ENCODE measurements at regions not wholly inside any gene's neighbourhood (a gene's known extent, or its start where the extent isn't known, plus 50 kb on each side); places are given as distances from the start of the nearest gene placed in this dataset.

DNA sequence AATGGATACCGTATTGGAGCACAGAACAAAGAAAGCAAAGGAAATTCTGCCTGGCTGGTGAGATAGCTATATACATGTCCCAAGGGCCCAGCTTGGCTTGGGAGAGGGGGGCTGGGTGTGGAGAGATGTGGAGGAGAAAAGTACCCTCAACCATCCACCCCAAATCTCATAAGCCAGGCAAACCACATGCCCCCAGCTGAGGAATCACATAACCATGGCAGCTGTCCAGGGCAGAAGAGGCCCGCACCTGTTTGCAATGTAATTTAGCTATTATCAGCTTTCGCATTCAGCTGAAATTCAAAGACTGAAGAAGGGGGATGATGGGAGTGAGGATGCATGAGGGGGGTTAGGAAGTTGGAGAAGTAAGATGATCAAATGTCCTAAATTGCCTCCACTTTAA is 196.1 kb downstream of the TBX5 start:
- Mint-ChIP-seq H3K27ac (no peak overlapping the region), H3K9me3 (peaks cover 5% of the 10 kb centered on the region), H3K27me3 (no peaks in the 10 kb centered on the region), H3K36me3 (no peaks in the 10 kb centered on the region), H3K4me3 (no peak overlapping the region), H3K4me1 (ENCODE audit: low read depth) (no peaks in the 10 kb centered on the region)
- DNase-seq, result no peak
- intact Hi-C loops (cut with micrococcal nuclease), result no loop called here
- POLR2A ChIA-PET, result no interaction called here
- CTCF ChIA-PET, result no interaction called here

DNA sequence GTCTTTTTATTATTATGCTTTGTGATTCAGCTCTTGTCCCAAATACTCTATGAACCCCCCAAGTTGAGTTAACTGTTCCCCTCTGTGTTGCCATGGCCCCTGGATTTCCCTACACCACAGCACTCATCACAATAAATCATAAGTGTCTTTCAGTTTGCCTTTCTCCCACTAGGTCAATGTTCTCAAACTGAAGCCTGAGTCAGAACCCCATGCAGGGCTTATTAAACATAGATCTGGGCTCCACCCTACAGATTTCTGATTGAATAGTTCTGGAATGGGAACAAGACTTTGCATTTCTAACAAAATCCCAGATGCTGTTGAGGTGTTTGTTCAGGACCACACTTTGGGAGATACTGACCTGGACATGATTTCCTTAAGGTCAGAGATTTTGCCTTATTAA is 199.4 kb downstream of the TBX5 start:
- H3K4me1 Mint-ChIP-seq (ENCODE audit: low read depth), result no peaks in the 10 kb centered on the region
- peaks cover 2% of the 10 kb centered on the region for H3K27me3 Mint-ChIP-seq
- no peaks in the 10 kb centered on the region for H3K9me3 Mint-ChIP-seq
- DNase-seq, result no peak
- H3K4me3 Mint-ChIP-seq, result no peak overlapping the region
- no peak overlapping the region for H3K27ac Mint-ChIP-seq
- CTCF ChIA-PET, result no interaction called here
- no peaks in the 10 kb centered on the region for H3K36me3 Mint-ChIP-seq
- intact Hi-C loops (cut with micrococcal nuclease), result no loop called here
- POLR2A ChIA-PET, result no interaction called here

DNA sequence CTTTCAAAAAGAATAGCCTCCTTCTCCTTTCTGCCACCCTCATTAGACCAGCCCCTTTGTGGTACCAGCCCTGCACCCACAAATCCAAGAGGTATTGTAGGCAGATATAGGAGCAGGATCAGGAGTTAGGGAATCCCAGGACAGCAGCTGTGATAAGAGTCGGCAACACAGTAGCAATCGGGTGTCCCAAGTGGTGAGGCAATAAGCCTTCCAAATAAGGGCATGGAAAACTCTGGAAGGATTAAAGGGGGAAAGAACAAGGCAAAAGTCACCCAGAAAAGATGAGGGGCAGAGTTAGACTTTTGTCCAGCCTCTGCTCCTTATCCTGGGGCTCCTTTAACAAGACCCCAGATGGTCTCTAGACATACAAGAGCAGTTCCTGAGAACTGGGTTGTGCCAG is 204.2 kb downstream of the TBX5 start:
- H3K4me3 Mint-ChIP-seq, result no peak overlapping the region
- POLR2A ChIA-PET, result no interaction called here
- intact Hi-C loops (cut with micrococcal nuclease), result no loop called here
- no peak overlapping the region for H3K27ac Mint-ChIP-seq
- no peak for DNase-seq
- CTCF ChIA-PET, result no interaction called here
- H3K27me3 Mint-ChIP-seq, result peaks cover 2% of the 10 kb centered on the region
- H3K4me1 Mint-ChIP-seq (ENCODE audit: low read depth), result no peaks in the 10 kb centered on the region
- no peaks in the 10 kb centered on the region for H3K9me3 Mint-ChIP-seq
- no peaks in the 10 kb centered on the region for H3K36me3 Mint-ChIP-seq

DNA sequence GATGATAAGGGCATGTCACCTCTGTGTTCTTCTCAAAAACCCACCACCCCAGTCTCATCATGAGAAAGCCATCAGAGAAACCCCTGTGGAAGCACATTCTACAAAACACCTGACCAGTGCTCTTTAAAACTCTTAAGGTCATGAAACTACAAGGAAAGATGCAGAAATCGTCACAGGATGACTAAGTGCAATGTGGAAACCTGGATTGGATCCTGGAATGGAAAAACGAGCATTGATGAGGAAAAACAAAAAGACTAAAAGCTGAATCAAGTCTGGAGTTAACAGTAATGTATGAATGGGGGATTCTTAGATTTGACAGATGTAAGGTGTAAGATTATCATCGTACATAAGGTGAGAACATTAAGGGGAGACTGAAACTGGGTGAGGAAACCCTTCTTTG is 211.0 kb downstream of the TBX5 start:
- H3K4me1 Mint-ChIP-seq (ENCODE audit: low read depth), result no peaks in the 10 kb centered on the region
- no peak for DNase-seq
- H3K36me3 Mint-ChIP-seq, result no peaks in the 10 kb centered on the region
- H3K4me3 Mint-ChIP-seq, result no peak overlapping the region
- ChIA-PET CTCF (no interaction called here), POLR2A (no interaction called here)
- peaks cover 7% of the 10 kb centered on the region for H3K9me3 Mint-ChIP-seq
- peaks cover 1% of the 10 kb centered on the region for H3K27me3 Mint-ChIP-seq
- no peak overlapping the region for H3K27ac Mint-ChIP-seq
- intact Hi-C loops (cut with micrococcal nuclease), result no loop called here

DNA sequence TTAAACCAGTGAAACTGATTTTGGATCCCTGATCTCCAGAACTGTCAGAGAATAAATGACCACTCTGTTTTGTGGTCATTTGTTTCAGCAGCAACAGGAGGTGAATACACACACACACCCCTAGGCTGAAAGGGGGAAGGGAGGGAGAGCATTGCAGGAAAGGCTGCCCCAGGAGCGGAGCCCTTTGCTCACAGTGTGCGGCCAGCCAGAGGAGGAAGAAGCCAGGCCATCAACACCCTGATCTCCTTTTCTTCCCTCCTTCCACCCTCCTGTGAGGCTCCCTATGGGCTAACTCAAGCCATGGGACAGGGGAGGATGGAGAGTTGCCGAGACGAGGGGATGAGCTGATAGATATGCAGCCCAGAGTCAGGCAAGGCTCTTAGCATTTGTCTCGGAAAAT is 211.9 kb downstream of the TBX5 start:
- no peaks in the 10 kb centered on the region for H3K4me1 Mint-ChIP-seq (ENCODE audit: low read depth)
- no peaks in the 10 kb centered on the region for H3K36me3 Mint-ChIP-seq
- peaks cover 11% of the 10 kb centered on the region for H3K9me3 Mint-ChIP-seq

DNA sequence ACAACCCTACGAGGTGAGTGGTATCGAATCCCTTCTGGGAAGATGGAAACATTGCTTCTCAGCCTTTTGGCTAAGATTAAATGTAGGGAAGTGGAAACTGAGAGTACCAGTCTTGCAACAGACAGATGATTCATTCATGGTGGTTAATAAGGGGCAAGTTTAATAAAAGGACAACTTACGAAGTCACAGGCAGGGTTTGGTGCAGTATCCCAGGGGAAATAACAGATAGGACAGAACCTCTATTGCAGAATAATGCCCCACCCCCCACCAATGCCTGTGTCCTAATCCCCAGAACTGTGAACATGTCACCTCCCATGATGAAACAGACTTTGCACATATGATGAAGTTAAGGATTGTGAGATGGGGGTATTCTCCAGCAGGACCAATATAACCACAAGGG is 212.5 kb downstream of the TBX5 start:
- Mint-ChIP-seq H3K9me3 (peaks cover 11% of the 10 kb centered on the region), H3K27ac (no peak overlapping the region), H3K4me1 (ENCODE audit: low read depth) (no peaks in the 10 kb centered on the region), H3K27me3 (peaks cover 1% of the 10 kb centered on the region), H3K36me3 (no peaks in the 10 kb centered on the region), H3K4me3 (no peak overlapping the region)
- intact Hi-C loops (cut with micrococcal nuclease), result no loop called here
- no peak for DNase-seq
- ChIA-PET POLR2A (no interaction called here), CTCF (no interaction called here)

More for the DNA sequence above, 211.9 kb downstream of the TBX5 start:
- no peak overlapping the region for H3K4me3 Mint-ChIP-seq
- CTCF ChIA-PET, result no interaction called here
- intact Hi-C loops (cut with micrococcal nuclease), result no loop called here
- POLR2A ChIA-PET, result no interaction called here
- H3K27me3 Mint-ChIP-seq, result peaks cover 1% of the 10 kb centered on the region
- H3K27ac Mint-ChIP-seq, result no peak overlapping the region
- no peak for DNase-seq

DNA sequence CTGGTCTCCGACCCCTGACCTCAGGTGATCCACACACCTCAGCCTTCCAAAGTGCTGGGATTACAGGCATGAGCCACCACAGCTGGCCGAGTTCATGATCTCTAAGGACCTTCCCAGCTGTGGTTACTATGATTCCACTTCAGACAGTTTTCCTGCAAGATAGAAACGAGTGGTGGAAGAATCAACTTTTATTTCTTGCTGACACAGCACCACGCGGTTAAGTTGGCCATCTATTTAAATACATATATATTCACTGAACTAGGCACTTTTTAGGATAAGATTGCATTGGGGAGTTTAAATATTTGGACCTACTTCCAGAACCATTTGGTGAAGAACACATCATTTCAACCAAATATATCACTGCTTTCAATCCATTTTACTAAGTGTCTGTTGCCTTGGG is 213.4 kb downstream of the TBX5 start:
- no peak overlapping the region for H3K4me3 Mint-ChIP-seq
- no peaks in the 10 kb centered on the region for H3K4me1 Mint-ChIP-seq (ENCODE audit: low read depth)
- peaks cover 11% of the 10 kb centered on the region for H3K9me3 Mint-ChIP-seq
- no peak overlapping the region for H3K27ac Mint-ChIP-seq
- intact Hi-C loops (cut with micrococcal nuclease), result no loop called here
- peaks cover 1% of the 10 kb centered on the region for H3K27me3 Mint-ChIP-seq
- no peaks in the 10 kb centered on the region for H3K36me3 Mint-ChIP-seq
- POLR2A ChIA-PET, result no interaction called here
- CTCF ChIA-PET, result no interaction called here
- no peak for DNase-seq

DNA sequence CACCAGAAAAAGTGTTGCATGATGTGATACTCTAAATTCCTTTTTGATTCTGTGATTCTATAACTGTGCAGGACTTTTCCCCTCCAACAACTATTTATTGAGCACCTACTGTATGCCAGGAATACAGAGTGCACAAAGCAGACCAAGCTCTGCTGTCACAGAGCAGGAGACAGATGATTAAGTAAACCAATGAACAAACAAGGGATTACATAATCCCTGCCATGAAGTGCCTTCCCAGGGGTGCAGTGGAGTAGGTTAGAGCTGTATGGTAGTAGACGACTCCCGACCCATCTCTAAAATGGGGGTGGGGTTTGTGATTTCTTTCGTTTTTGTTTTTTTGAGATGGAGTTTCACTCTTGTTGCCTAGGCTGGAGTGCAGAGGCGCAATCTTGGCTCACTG is 213.9 kb downstream of the TBX5 start:
- intact Hi-C loops (cut with micrococcal nuclease), result no loop called here
- DNase-seq, result no peak
- Mint-ChIP-seq H3K36me3 (no peaks in the 10 kb centered on the region), H3K27ac (no peak overlapping the region), H3K4me1 (ENCODE audit: low read depth) (no peaks in the 10 kb centered on the region), H3K4me3 (no peak overlapping the region), H3K27me3 (peaks cover 1% of the 10 kb centered on the region), H3K9me3 (peaks cover 11% of the 10 kb centered on the region)
- POLR2A ChIA-PET, result no interaction called here
- CTCF ChIA-PET, result no interaction called here

DNA sequence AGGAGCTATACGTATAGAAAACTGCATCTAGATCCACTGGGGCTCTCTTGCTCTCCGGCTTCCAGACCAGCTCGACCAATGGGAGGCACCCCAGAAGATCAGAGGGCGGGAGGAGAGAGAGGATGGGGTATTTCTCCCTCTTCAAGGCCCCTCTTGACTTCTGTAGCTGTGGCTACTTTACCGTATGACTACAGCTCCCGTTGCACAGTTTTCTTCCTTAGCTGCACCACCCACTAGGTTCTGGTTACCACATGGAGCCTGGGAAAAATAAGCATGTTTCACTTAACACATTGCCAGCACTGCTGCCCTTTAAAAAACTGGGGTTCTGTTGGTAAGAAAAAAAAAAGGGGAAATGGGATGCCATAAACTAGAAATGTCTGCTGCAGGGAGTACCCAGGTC is 214.4 kb downstream of the TBX5 start:
- H3K4me1 Mint-ChIP-seq (ENCODE audit: low read depth), result no peaks in the 10 kb centered on the region
- ChIA-PET CTCF (no interaction called here), POLR2A (no interaction called here)
- peaks cover 1% of the 10 kb centered on the region for H3K27me3 Mint-ChIP-seq
- intact Hi-C loops (cut with micrococcal nuclease), result no loop called here
- no peak overlapping the region for H3K27ac Mint-ChIP-seq
- no peak overlapping the region for H3K4me3 Mint-ChIP-seq
- DNase-seq, result no peak
- peaks cover 11% of the 10 kb centered on the region for H3K9me3 Mint-ChIP-seq
- no peaks in the 10 kb centered on the region for H3K36me3 Mint-ChIP-seq

DNA sequence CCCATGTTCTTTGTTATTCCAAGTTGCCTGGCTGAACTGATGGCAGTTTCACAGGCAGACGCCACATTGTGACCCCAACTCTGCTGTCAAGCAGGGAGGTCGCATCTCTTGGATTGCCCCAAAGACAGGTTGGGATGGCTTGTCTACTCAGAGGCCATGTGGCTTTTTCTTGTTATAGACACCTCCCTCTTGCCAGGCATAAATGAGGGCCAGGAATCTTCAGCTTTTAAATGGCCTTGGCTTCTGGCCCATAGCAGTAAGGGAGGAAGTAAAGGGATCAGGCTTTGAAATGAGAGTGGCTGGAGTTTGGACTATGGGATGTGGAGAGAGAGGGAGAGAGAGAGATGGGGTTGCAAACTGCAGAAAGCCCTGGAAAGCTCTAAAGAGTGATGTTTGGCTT is 215.0 kb downstream of the TBX5 start:
- Mint-ChIP-seq H3K36me3 (no peaks in the 10 kb centered on the region), H3K27me3 (peaks cover 5% of the 10 kb centered on the region), H3K9me3 (peaks cover 11% of the 10 kb centered on the region), H3K27ac (no peak overlapping the region), H3K4me3 (no peak overlapping the region), H3K4me1 (ENCODE audit: low read depth) (no peaks in the 10 kb centered on the region)
- CTCF ChIA-PET, result no interaction called here
- POLR2A ChIA-PET, result no interaction called here
- DNase-seq, result no peak
- intact Hi-C loops (cut with micrococcal nuclease), result no loop called here

DNA sequence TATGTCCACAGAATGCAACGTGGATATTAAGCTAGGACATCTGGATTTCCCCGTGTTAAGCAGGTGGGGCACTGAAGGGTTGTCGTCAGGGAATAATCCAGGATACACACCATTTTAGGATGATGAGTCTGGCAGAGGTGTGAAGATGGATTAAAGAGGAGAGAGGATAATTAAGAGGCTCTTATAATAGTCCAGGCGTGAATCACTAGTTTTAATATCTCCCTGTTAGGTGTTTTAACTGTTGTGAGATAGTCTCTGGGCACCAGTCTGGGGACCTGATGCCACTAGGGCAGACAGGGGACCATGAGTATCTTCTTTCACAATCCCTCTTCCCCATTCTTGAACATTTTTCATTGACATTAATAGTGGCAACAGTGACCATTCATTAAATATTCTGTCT is 216.7 kb downstream of the TBX5 start:
- no peaks in the 10 kb centered on the region for H3K36me3 Mint-ChIP-seq
- no peak overlapping the region for H3K4me3 Mint-ChIP-seq
- H3K27ac Mint-ChIP-seq, result no peak overlapping the region
- H3K27me3 Mint-ChIP-seq, result peaks cover 5% of the 10 kb centered on the region
- no peaks in the 10 kb centered on the region for H3K4me1 Mint-ChIP-seq (ENCODE audit: low read depth)
- H3K9me3 Mint-ChIP-seq, result peaks cover 11% of the 10 kb centered on the region
- CTCF ChIA-PET, result no interaction called here
- DNase-seq, result no peak
- intact Hi-C loops (cut with micrococcal nuclease), result no loop called here
- POLR2A ChIA-PET, result no interaction called here

DNA sequence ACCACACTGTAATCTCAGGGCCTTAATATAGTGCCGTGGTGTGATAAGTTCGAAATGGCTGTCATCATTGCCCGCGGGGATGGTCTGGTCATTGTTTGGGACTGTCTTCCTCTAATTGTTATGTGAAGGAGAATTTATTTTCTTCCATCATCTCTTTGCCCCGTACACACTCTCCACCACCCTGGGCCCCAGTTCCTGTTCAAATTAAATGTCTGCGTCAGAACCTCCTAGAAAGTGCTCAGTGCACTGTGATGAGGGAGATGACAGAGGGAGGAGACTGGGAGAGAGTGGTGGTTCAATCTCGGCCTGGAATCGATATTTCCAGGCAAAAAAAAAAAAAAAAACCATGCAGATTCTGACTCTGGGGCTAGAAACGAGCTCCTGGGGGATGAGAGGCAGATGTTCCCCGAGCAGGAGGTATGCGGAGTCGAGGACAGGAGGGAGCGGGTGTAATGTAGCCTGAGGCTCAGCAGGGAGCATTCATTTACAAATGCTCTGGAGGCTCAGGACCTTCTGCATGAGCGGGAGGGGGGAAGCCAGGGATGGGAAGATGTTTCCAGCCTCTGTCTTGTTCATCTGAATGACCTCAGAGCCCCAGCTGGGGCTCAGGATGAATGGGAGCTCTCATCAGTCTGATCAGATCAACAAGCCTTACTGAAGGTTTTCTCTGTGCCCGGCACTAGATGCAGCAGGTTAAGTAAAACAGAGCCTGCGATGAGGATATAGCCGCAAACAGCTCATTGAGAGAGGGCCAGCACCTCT is 219.5 kb downstream of the TBX5 start:
- ChIA-PET CTCF (no interaction called here), POLR2A (no interaction called here)
- no peaks in the 10 kb centered on the region for H3K4me1 Mint-ChIP-seq (ENCODE audit: low read depth)
- no peak overlapping the region for H3K4me3 Mint-ChIP-seq
- no peaks in the 10 kb centered on the region for H3K36me3 Mint-ChIP-seq
- peaks cover 11% of the 10 kb centered on the region for H3K9me3 Mint-ChIP-seq
- intact Hi-C loops (cut with micrococcal nuclease), result no loop called here
- H3K27me3 Mint-ChIP-seq, result peaks cover 3% of the 10 kb centered on the region
- DNase-seq, result no peak
- no peak overlapping the region for H3K27ac Mint-ChIP-seq

DNA sequence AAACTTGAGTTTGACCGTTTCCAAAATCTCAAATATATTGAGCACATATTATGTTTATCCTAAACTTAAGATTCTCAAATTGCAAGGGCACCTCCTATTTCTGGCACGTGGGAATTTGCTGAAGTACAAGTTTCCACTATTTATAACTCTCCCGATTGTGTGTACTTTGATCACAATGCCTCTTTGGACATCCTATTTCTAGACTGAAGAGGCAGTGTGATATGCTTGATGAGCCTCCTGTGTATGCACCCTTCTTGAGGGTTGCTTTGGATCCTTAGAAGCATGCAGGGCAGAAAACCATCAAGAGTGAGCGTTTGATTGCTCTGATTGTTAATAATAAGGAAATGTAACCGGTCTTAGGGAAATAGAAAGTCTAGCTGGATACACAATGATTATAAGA is 218.9 kb upstream of the RBM19 start:
- Mint-ChIP-seq H3K27ac (no peak overlapping the region), H3K36me3 (no peaks in the 10 kb centered on the region), H3K4me1 (ENCODE audit: low read depth) (no peaks in the 10 kb centered on the region), H3K4me3 (no peak overlapping the region), H3K27me3 (peaks cover 3% of the 10 kb centered on the region), H3K9me3 (peaks cover 5% of the 10 kb centered on the region)
- intact Hi-C loops (cut with micrococcal nuclease), result no loop called here
- POLR2A ChIA-PET, result no interaction called here
- CTCF ChIA-PET, result no interaction called here
- no peak for DNase-seq

DNA sequence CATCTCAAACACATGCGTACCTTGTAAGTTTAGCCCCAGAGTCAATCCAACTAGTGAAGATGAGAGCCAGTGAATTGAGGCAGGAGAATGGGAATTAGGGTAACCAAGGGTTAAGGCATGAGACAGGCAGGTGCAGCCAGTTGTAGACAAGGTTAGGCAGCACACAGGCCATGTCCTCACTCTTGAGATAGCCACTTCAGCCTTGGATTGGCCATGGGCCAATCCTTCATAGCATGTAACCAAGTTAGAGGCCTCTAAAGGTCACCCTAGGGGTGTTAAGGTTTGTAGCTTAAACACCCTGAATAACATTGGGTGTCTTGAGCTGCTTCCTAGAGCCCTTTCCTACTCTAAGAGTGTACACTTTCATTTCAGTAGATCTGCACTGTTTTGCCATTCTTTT is 208.2 kb upstream of the RBM19 start:
- Mint-ChIP-seq H3K4me1 (ENCODE audit: low read depth) (no peaks in the 10 kb centered on the region), H3K36me3 (no peaks in the 10 kb centered on the region), H3K27me3 (no peaks in the 10 kb centered on the region), H3K4me3 (no peak overlapping the region), H3K27ac (no peak overlapping the region), H3K9me3 (no peaks in the 10 kb centered on the region)
- no peak for DNase-seq
- CTCF ChIA-PET, result no interaction called here
- intact Hi-C loops (cut with micrococcal nuclease), result no loop called here
- POLR2A ChIA-PET, result no interaction called here

All from activated CD4-positive, alpha-beta memory T cell treated with anti-CD3 and anti-CD28 coated beads for 36 hours (primary cell).